SKM-1 treated with dmso at 0.1 percent for 144 hours (cell line): ENCODE measurements at regions not wholly inside any gene's neighbourhood (a gene's known extent, or its start where the extent isn't known, plus 50 kb on each side); places are given as distances from the start of the nearest gene placed in this dataset.
"Not testable (repeated sequence)": the region's sequence is repeated elsewhere in the genome, so short reads cannot be mapped to it uniquely, and the experiment has no call there.

Experiments
- DNase-seq: peaks from one replicate; lab custom pipeline; 2025; ENCODE audit not compliant: unreplicated experiment; lab: John Stamatoyannopoulos, UW

GRCh38 chr4:149870008-149870407, 54.4 kb upstream of the IQCM start:
- DNase-seq, result no peak

DNA sequence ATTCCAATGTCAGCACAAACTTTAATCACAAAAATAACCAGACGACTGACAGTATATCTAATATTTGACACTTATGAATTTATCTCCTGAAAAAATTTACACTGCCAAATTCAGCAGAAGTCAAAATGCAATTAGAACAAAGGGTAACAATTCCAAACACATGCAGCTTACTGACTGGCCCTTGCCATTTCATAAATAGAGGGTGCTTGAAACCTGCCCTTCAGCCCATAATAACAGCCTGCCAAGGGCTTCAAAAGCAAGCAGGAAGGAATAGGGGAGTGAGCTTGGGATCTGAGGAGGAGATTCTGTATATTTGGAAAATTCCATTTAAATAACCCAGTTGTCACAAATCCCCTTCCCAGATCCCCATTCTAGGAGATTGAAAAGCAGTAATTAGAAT, 66.1 kb upstream of the IQCM start:
- DNase-seq, result no peak

- DNase-seq, result no peak
Observed at GRCh38 chr4:149882251-149882650, 66.6 kb upstream of the IQCM start.

DNA sequence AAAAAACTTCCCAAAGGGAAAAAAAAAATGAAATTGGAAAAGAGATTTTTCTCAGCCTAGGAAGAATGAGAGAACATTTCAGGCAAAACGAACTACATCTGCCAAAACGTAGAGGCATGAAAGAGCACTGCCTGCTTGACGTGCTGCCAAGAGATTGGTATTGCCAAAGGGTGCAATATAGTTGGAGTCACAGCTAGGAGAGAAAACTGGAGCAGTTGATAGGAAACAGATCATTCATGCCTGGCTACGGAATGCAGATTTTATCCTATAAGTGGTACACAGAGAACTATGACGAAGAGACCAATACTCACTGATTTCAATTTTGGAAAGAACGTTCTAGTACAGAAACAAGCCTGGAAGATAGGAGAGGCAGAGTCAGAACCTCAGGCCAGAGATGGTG, 68.4 kb upstream of the IQCM start:
- DNase-seq, result no peak

- no peak for DNase-seq
Observed at GRCh38 chr4:149884529-149885181, 69.0 kb upstream of the IQCM start.

DNA sequence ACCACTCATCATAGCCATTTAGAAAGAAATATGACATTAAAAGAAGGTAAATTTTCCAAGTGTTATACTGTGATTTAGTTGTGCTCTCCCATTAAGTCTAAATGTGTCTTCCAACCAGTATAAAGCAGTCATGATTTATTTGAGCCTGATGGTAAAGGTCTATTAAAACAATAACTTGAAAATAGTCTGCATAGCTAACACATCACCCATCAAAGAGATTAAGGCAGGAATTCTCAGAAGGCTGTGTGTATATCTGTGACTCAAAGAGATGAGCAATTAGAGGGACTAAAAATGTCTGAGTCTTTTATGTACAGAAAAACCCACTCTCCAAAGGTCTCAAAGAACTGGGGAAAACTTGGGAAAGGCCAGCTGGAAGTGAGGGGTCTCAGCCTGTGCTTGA, 70.3 kb upstream of the IQCM start:
- DNase-seq, result no peak

DNA sequence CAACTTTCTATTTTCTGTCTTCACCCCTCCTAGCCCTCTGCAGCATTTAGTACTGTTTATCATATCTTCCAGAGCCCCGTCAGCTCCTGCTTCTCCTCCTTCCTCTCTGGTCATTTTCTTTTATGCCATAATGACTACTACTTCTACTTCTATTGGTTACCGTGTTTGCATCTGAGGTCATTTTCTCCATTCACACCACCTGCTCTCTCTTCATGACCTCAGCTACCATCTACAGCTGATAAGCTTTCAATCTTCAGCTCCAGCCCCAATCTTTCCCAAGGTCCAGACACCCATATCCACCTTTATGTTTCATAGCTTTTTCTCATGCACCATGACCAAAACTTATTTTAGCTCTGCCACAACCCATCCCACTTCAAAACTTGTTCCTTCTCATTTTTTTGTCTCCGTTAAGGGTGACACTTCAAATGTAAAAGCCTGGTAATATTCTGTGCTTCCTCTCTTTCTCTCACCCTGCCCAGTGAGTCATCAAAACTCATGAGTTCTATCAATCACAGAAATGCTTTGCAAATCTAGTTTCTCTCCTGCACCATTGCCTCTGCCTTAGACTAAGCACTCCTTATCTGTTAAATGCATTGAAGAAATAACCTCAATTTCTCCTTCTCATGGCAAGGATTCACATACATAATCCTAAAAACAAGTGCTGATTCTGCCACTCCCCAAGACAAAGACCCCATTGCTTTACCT, 71.3 kb upstream of the IQCM start:
- no peak for DNase-seq

DNA sequence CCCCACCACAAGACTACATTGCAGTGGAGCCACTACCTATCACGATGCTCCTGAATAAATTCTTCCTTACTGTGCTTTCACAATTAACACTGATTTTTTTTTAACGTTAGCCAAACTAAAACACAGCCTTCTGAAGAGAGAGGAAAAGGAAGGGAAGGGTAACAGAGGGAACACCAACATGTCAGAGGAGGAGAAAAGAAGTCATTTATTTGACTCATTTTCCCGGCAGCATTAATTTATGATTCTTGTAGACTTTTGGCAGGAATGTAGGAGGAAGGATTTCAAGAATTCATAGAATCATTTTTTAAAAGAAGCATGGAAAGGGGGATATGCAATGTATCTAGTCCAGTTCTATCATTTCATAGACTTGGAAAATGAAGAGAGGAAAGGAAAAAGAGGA, 74.3 kb upstream of the IQCM start:
- DNase-seq, result no peak

DNA sequence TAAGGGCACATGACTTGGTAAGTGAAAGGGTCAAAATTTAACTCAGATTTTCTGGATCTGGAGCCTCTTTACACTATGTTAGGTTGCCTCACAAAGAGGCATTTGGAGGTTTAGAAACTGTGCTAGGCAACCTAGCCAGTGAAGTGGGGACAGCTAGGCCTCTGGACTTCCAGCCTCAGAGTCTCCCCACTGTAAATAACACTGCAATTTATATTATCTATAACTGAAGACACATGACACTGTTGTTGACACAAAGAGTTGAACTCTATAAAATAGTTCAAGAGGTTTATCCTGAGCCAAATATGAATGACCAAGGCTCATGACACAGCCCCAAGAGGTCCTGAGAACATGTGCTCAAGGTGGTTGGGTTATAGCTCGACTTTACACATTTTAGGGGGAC, 74.9 kb upstream of the IQCM start:
- DNase-seq, result no peak

DNA sequence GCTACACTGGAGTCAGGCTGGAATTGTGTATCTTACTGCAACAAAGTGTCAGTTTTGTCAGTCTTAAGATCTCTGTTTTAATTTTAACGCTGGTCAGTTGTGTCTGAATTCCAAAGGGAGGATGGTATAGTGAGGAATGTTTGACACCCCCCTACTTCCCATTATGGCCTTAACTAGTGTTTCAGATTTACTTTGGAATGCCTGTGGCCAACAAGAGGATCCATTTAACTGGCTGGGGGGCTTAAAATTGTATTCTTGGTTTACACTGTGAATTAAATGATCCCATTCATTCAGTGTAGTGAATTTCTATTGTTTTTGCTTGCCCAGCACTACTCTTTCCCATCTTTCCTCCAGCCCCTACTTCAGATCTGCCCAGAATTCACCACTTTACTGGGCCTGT, 75.8 kb upstream of the IQCM start:
- DNase-seq, result no peak

- no peak for DNase-seq
Observed at GRCh38 chr4:149896432-149896831, 80.8 kb upstream of the IQCM start.

- peak; percentile 30 for DNase-seq
Observed at GRCh38 chr4:149897783-149898182, 82.1 kb upstream of the IQCM start.

- DNase-seq, result no peak
Observed at GRCh38 chr4:149901128-149901527, 85.5 kb upstream of the IQCM start.

- no peak for DNase-seq
Observed at GRCh38 chr4:149902242-149902641, 86.6 kb upstream of the IQCM start.

DNA sequence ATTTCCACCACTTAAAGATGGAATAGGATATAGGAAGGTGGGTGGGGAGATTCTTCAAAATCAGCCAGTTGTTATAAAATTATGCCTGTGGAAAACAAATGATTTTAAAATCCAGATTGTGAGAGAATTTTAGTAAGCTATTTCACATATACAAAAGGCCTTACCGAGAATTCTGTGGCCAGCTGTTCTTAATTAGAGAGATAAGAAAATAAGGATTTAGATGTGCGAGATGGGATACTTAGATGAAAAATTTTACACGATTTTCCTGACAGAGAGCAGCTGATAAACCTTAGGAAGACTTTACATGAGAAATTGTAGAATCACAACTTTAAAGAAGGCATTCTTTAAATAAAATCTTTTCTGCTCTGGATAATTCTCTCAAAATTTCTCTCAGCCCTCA, 94.5 kb upstream of the IQCM start:
- no peak for DNase-seq

DNA sequence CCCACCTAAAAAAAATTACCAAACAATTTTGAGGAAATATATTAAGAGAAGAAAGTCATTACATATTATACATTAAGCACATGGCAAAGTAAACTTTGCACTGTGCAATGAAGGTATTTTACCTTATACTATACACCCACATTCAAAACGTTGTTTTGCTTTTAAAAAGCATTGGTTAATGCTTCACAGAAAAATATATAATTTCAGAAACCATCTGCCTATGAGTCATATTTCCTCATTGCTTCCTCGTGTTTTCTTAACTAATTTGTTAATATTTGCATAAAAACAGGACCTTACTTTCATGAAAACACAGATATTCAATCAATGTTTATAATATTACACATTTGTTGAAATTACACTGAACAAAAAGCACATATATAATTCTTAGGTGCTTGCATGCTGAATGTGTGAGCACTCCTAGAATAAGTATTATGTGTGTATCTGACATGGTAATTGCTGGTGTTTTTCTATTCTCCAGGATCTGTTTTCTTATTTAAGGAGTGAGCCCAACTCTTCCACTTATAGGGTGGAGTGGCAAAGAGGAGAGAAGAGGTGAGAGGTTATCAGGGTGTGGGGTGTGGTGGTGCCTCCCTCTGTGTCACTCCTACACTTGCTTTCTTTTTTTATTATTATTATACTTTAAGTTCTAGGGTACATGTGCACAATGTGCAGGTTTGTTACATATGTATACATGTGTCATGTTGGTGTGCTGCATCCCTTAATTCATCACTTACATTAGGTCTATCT, 95.1 kb upstream of the IQCM start:
- DNase-seq, result no peak

DNA sequence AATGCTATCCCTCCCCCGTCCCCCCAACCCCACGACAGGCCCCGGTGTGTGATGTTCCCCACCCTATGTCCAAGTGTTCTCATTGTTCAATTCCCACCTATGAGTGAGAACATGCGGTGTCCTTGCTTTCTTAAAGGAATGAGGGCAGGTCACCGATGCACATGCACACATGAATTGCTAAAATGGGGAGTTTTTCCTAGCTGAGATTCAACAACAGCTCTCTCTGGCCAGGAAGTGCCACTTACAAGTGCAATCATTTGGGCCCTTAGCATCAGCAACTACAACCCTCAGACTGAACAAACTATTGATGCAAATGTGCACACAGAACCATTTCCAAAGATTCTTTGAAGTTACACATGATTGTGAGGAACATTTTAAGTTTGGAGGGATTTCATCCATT, 95.7 kb upstream of the IQCM start:
- DNase-seq, result no peak

- no peak for DNase-seq
Observed at GRCh38 chr4:149912000-149912399, 96.4 kb upstream of the IQCM start.

GRCh38 chr4:149914119-149915115, 98.8 kb upstream of the IQCM start:
- peak; percentile 46 for DNase-seq

GRCh38 chr4:149915735-149916134, 100.1 kb upstream of the IQCM start:
- DNase-seq, result not testable (repeated sequence)

DNA sequence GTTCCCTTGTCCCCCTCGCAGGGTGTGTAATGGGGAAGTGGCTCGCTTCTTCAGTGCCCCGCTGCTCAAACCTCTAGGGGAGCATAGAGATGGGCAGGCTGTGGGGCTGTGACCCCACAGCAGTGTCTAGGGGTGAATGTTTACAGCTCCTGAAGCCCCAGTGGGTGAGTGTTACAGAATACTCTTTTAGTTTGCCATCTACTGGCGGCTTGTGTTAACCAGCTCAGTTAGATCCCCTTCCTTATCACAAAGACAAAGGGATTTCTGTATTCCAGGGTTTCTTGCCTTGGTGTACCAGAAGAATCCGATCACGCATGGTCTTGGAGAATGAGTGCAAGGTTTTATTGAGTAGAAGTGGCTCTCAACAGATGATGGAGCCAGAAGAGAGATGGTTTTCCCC, 108.1 kb upstream of the IQCM start:
- DNase-seq, result no peak
